Muscle of leg (tissue), 3 donors: ENCODE measurements at regions not wholly inside any gene's neighbourhood (a gene's known extent, or its start where the extent isn't known, plus 50 kb on each side); places are given as distances from the start of the nearest gene placed in this dataset.
"Not testable (repeated sequence)": the region's sequence is repeated elsewhere in the genome, so short reads cannot be mapped to it uniquely, and the experiment has no call there.

Experiments used
- DNase-seq: peaks from one replicate; pipeline ENCODE4 v3.0.0; 2013
- H3K27ac ChIP-seq: one replicate; pipeline ENCODE4 v1.5.1; 2013; ENCODE audit warnings: mild to moderate bottlenecking, low read length, control low read depth
- H3K27me3 ChIP-seq: one replicate; pipeline ENCODE4 v1.6.1; 2013; ENCODE audit warnings: low read length; ENCODE audit not compliant: control insufficient read depth, insufficient read depth
- H3K36me3 ChIP-seq: one replicate; pipeline ENCODE4 v1.6.1; 2013; ENCODE audit warnings: low read length; ENCODE audit not compliant: control insufficient read depth, insufficient read depth
- H3K4me1 ChIP-seq: one replicate; pipeline ENCODE4 v1.6.1; 2013; ENCODE audit warnings: low read length; ENCODE audit not compliant: control insufficient read depth, insufficient read depth
- H3K4me3 ChIP-seq: one replicate; pipeline ENCODE4 v1.5.1; 2013; ENCODE audit warnings: low read length, control low read depth
- H3K9me3 ChIP-seq: replicated peaks from 2 replicates; pipeline ENCODE4 v1.6.1; 2013; ENCODE audit warnings: low read depth, low read length; ENCODE audit not compliant: control insufficient read depth
- WGBS: methylation state at CpG from one replicate; pipeline ENCODE4 v1.1.5; 2013; ENCODE audit warnings: missing lambda C conversion rate; ENCODE audit not compliant: insufficient coverage; 5-methylcytosine and 5-hydroxymethylcytosine counted together

DNA sequence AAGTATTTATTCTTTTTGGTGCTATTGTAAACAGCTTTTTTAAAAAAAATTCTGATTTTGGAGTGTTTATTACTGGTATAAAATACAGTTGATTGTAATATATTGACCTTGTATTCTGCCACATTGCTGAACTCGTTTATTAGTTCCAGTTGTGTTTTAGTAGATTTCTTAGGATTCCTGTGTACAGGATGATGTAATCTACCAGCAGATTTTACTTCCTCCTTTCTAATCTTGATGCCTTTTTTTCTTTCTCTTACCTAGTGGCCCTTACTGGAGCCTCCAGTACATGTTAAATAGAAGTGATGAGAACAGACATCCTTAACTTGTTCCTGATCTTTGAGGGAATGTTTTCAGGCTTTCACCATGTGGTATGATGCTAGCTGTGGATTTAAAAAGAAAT lies 70.4 kb upstream of the KY start:
- WGBS: no CpG with 5 or more reads among the region's 1 CpG
- Histone ChIP-seq H3K36me3 (no peaks in the 10 kb centered on the region), H3K4me3 (no peak overlapping the region), H3K9me3 (no peaks in the 10 kb centered on the region), H3K27ac (no peak overlapping the region), H3K4me1 (peaks cover 8% of the 10 kb centered on the region), H3K27me3 (no peaks in the 10 kb centered on the region)
- no peak for DNase-seq

GRCh38 chr3:134722969-134723368 lies 72.1 kb upstream of the EPHB1 start:
- Histone ChIP-seq H3K36me3 (no peaks in the 10 kb centered on the region), H3K27ac (no peak overlapping the region), H3K27me3 (no peaks in the 10 kb centered on the region), H3K4me3 (no peak overlapping the region), H3K9me3 (no peaks in the 10 kb centered on the region), H3K4me1 (peaks cover 18% of the 10 kb centered on the region)
- peak; percentile 50 for DNase-seq
- no CpG with 5 or more reads among the region's 2 CpGs for WGBS

- peak; percentile 24 for DNase-seq
- no peaks in the 10 kb centered on the region for H3K27me3 ChIP-seq
- peaks cover 21% of the 10 kb centered on the region for H3K4me1 ChIP-seq
- H3K27ac ChIP-seq: no peak overlapping the region
- no peaks in the 10 kb centered on the region for H3K36me3 ChIP-seq
- WGBS: 67% methylated on average over 1 of the region's 3 CpGs
- no peak overlapping the region for H3K4me3 ChIP-seq
- no peaks in the 10 kb centered on the region for H3K9me3 ChIP-seq
These were observed 65.4 kb upstream of the EPHB1 start for GRCh38 chr3:134729649-134730048.

DNA sequence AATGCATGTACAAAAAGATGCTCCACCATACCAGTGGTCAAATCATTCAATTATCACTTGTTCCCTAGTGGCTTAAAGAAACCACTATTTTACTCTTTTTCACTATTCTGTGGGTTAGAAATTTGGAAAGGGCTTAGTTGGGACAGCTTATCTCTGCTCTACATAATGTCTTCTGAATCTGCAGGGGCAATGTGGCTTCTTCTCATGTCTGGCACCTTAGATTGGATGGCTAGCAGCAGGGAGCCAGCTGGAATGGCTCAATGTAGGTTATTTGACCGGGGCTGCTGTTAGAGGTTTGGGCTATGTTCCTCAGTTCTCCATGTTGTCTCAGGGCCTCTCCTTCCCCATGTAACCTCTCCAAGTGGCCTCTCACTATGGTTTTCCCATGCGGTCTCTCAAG lies 57.5 kb upstream of the EPHB1 start:
- 67% methylated on average over 1 of the region's 2 CpGs for WGBS
- Histone ChIP-seq H3K27ac (no peak overlapping the region), H3K27me3 (no peaks in the 10 kb centered on the region), H3K4me1 (peaks cover 2% of the 10 kb centered on the region), H3K36me3 (no peaks in the 10 kb centered on the region), H3K9me3 (no peaks in the 10 kb centered on the region), H3K4me3 (no peak overlapping the region)
- DNase-seq: no peak

- not testable (repeated sequence) for H3K4me1 ChIP-seq, DNase-seq, H3K4me3 ChIP-seq, H3K36me3 ChIP-seq, H3K27me3 ChIP-seq, H3K27ac ChIP-seq, H3K9me3 ChIP-seq
- no CpG with 5 or more reads among the region's 7 CpGs for WGBS
These were observed 55.0 kb upstream of the EPHB1 start for GRCh38 chr3:134740077-134740476.

- H3K27ac ChIP-seq: no peak overlapping the region
- no peaks in the 10 kb centered on the region for H3K9me3 ChIP-seq
- no peak overlapping the region for H3K4me3 ChIP-seq
- H3K27me3 ChIP-seq: no peaks in the 10 kb centered on the region
- peaks cover 2% of the 10 kb centered on the region for H3K4me1 ChIP-seq
- no peak for DNase-seq
- no peaks in the 10 kb centered on the region for H3K36me3 ChIP-seq
- 40% methylated on average over 1 of the region's 1 CpG for WGBS
These were observed 52.9 kb upstream of the EPHB1 start for GRCh38 chr3:134742202-134742601.

DNA sequence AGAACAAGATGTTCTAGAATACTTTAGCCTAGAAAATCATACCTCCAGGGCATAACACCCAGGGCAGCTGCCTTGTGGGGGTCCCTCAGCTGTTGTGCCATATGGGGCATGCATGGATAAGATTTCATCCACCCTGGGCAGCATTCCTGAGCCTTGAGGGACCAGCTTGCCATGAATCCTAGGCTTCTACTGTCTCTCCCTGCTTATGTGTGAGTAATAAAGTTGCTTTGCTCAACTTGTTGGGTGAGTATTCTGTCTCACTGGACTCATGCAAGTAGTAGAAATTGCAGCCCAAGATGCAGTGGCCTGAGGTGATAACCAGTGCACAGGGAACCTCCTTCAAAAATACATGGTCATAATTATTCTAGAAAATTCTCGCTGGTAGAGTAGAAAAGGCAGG lies 52.1 kb upstream of the EPHB1 start:
- Histone ChIP-seq H3K27me3 (no peaks in the 10 kb centered on the region), H3K36me3 (no peaks in the 10 kb centered on the region), H3K4me1 (peaks cover 2% of the 10 kb centered on the region), H3K27ac (no peak overlapping the region), H3K4me3 (no peak overlapping the region), H3K9me3 (no peaks in the 10 kb centered on the region)
- DNase-seq: peak; percentile 40
- no CpG with 5 or more reads among the region's 1 CpG for WGBS
